K562 (cell line): ENCODE measurements at regions not wholly inside any gene's neighbourhood (a gene's known extent, or its start where the extent isn't known, plus 50 kb on each side); places are given as distances from the start of the nearest gene placed in this dataset.

Source experiments
- ATAC-seq: fragments of 200-7000 bp; cut with Tn5 transposase; 3 replicates; pipeline ENCODE4 v1.9.1; 2020; ENCODE audit warnings: moderate library complexity
- BruUV-seq: library from RNA; stranded (reverse); fragments of 400-500 nt; replicated peaks from 2 replicates; lab custom pipeline; 2021; lab: Mats Ljungman, UMichigan
- CTCF ChIA-PET: fragments of 300-600 bp; formaldehyde crosslinking; extraction: SDS; loops from one replicate; lab custom pipeline; 2021; ENCODE audit warnings: low intra/inter-chr PET ratio; lab: Yijun Ruan, JAX
- POLR2A ChIA-PET: fragments of 300-600, 350-650 bp; sonication (Branson Sonifier 250); formaldehyde crosslinking; extraction: SDS; loops from one replicate; lab custom pipeline; 2021; ENCODE audit warnings: antibody characterized with exemption, inconsistent platforms; lab: Yijun Ruan, JAX
- DNase-seq, 4 experiments: peaks; one replicate each; pipeline versions ENCODE4 v3.0.0 to v3.0.0-alpha.2; 2011 to 2018; ENCODE audit warnings: low spot score in 3 of 4, mixed read lengths in 3 of 4; ENCODE audit errors: extremely low read depth in 1 of 4
- FAIRE-seq: peaks from 2 replicates; lab custom pipeline; 2011; peaks lifted over from hg19 to GRCh38; lab: Jason Lieb, UNC
- H2AFZ ChIP-seq: 2 replicates; pipeline ENCODE4 v1.6.0; 2011; ENCODE audit warnings: low read depth, low read length, control low read depth, inconsistent platforms
- H3K27ac ChIP-seq: fragments of 200-600 bp; 3 replicates; pipeline ENCODE4 v1.8.0; 2011; ENCODE audit warnings: low read depth, mild to moderate bottlenecking, control low read depth, inconsistent platforms, low read length, moderate library complexity, mixed read lengths; ENCODE audit errors: extremely low read depth
- H3K27me3 ChIP-seq, 2 experiments: fragments of 300-600 bp in 1 of 2; 2 replicates in 1 of 2; 3 replicates in 1 of 2; pipeline versions ENCODE4 v1.6.0 to v1.8.0; 2011; ENCODE audit warnings: inconsistent platforms in 2 of 2, low read length in 2 of 2, mild to moderate bottlenecking in 1 of 2, mixed read lengths in 1 of 2, moderate library complexity in 1 of 2; ENCODE audit not compliant: control insufficient read depth in 2 of 2, insufficient read depth in 2 of 2
- H3K36me3 ChIP-seq: fragments of 300-600 bp; 3 replicates; pipeline ENCODE4 v1.8.0; 2011; ENCODE audit warnings: mild to moderate bottlenecking, low read length, inconsistent platforms; ENCODE audit not compliant: control insufficient read depth, insufficient read depth
- H3K4me1 ChIP-seq, 2 experiments: fragments of 200-600 bp in 1 of 2; replicated peaks in 1 of 2; 2 replicates in 1 of 2; 3 replicates in 1 of 2; pipeline versions ENCODE4 v1.5.1 to v1.8.0; 2011; ENCODE audit warnings: inconsistent platforms in 2 of 2, low read length in 2 of 2, mild to moderate bottlenecking in 1 of 2, mixed read lengths in 1 of 2, moderate library complexity in 1 of 2; ENCODE audit not compliant: control insufficient read depth in 2 of 2, insufficient read depth in 2 of 2
- H3K4me2 ChIP-seq: 2 replicates; pipeline ENCODE4 v1.6.1; 2011; ENCODE audit warnings: low read length, control low read depth, inconsistent platforms, mixed read lengths; ENCODE audit not compliant: insufficient read depth
- H3K4me3 ChIP-seq: fragments of 200-600 bp; sonication (generic), shearing (Covaris generic); 2 replicates; pipeline ENCODE4 v1.5.1; 2016; ENCODE audit warnings: control low read depth, inconsistent platforms
- H3K79me2 ChIP-seq: fragments of 200-600 bp; 3 replicates; pipeline ENCODE4 v1.8.0; 2011; ENCODE audit warnings: low read length, inconsistent platforms; ENCODE audit not compliant: control insufficient read depth, insufficient read depth
- H3K9ac ChIP-seq, 2 experiments: 2 replicates each; pipeline versions ENCODE4 v1.6.0 to v1.6.1; 2011; ENCODE audit warnings: low read depth in 2 of 2, low read length in 2 of 2, control low read depth in 1 of 2, inconsistent platforms in 1 of 2, mild to moderate bottlenecking in 1 of 2, mixed read lengths in 1 of 2; ENCODE audit not compliant: insufficient read depth in 1 of 2
- H3K9me1 ChIP-seq: one replicate; pipeline ENCODE4 v1.6.0; 2011; ENCODE audit warnings: inconsistent platforms, mild to moderate bottlenecking, low read length, moderate library complexity; ENCODE audit not compliant: control insufficient read depth, insufficient read depth
- H3K9me3 ChIP-seq: replicated peaks from 2 replicates; pipeline ENCODE4 v1.5.1; 2011; ENCODE audit warnings: low read depth, low read length, inconsistent platforms; ENCODE audit not compliant: control insufficient read depth, insufficient read depth
- H4K20me1 ChIP-seq: replicated peaks from 2 replicates; pipeline ENCODE4 v1.6.1; 2011; ENCODE audit warnings: low read length, inconsistent platforms, mixed read lengths; ENCODE audit not compliant: control insufficient read depth, insufficient read depth
- BRD9 ChIP-seq: fragments of 450-650 bp; IDR thresholded peaks from 2 replicates; pipeline ENCODE4 v1.6.1; 2018; ENCODE audit warnings: low read depth; ENCODE audit not compliant: partially characterized antibody
- CXXC5 ChIP-seq: fragments of 250-450 bp; sonication (Bioruptor Pico); IDR thresholded peaks from 2 replicates; pipeline ENCODE4 v1.8.0; 2022; ENCODE audit warnings: inconsistent platforms, mild to moderate bottlenecking, moderate library complexity
- GABPB2 ChIP-seq: fragments of 250-450 bp; sonication (Bioruptor Pico); conservative IDR thresholded peaks from 2 replicates; pipeline ENCODE4 v1.5.1; 2021; ENCODE audit warnings: mild to moderate bottlenecking
- KLF16 ChIP-seq: IDR thresholded peaks from 2 replicates; pipeline ENCODE4 v1.6.1; 2016; ENCODE audit warnings: antibody characterized with exemption
- MITF ChIP-seq: IDR thresholded peaks from 2 replicates; pipeline ENCODE4 v1.6.1; 2014; ENCODE audit warnings: antibody characterized with exemption
- PML ChIP-seq: IDR thresholded peaks from 2 replicates; pipeline ENCODE4 v1.6.1; 2012; ENCODE audit warnings: low read length, inconsistent platforms
- POLR3G ChIP-seq: IDR thresholded peaks from 2 replicates; pipeline ENCODE4 v1.6.1; 2011; ENCODE audit not compliant: insufficient read length, insufficient replicate concordance; ENCODE audit errors: extremely low read depth
- PRPF4 ChIP-seq: fragments of 200-400 bp; formaldehyde crosslinking; IDR thresholded peaks from one replicate; pipeline ENCODE4 v1.6.1; 2017; ENCODE audit warnings: low read length, low read depth, mild to moderate bottlenecking; ENCODE audit not compliant: insufficient read depth, poor library complexity, severe bottlenecking
- RAD51 ChIP-seq: fragments of 450-650 bp; IDR thresholded peaks from 2 replicates; pipeline ENCODE4 v1.7.1; 2016; ENCODE audit warnings: low read depth, mild to moderate bottlenecking, borderline replicate concordance
- SIN3A ChIP-seq, 2 experiments: fragments of 150-350 bp in 1 of 2; IDR thresholded peaks; 2 replicates each; pipeline ENCODE4 v1.6.1; 2011 to 2016; ENCODE audit warnings: borderline replicate concordance in 2 of 2, low read depth in 2 of 2, low read length in 2 of 2, mild to moderate bottlenecking in 2 of 2, moderate library complexity in 2 of 2; ENCODE audit not compliant: control insufficient read depth in 1 of 2
- TOE1 ChIP-seq, 2 experiments: fragments of 450-650 bp in 1 of 2; sonication (generic) in 1 of 2; formaldehyde crosslinking in 1 of 2; IDR thresholded peaks; 2 replicates each; pipeline versions ENCODE4 v1.7.1 to v1.8.0; 2016 to 2022; ENCODE audit warnings: borderline replicate concordance in 2 of 2, mild to moderate bottlenecking in 2 of 2, antibody characterized with exemption in 1 of 2, inconsistent platforms in 1 of 2, low read depth in 1 of 2, missing genetic modification reagents in 1 of 2, moderate library complexity in 1 of 2
- ZBTB17 ChIP-seq: fragments of 450-650 bp; formaldehyde crosslinking; IDR thresholded peaks from 2 replicates; pipeline ENCODE4 v1.4.0; 2020; ENCODE audit warnings: mild to moderate bottlenecking
- ZFP36 ChIP-seq: fragments of 150-350 bp; IDR thresholded peaks from 2 replicates; pipeline ENCODE4 v1.6.1; 2018; ENCODE audit warnings: low read length, low read depth; ENCODE audit not compliant: partially characterized antibody
- ZNF143 ChIP-seq: sonication (generic); formaldehyde crosslinking; IDR thresholded peaks from 2 replicates; pipeline ENCODE4 v1.9.0; 2022; ENCODE audit warnings: mild to moderate bottlenecking, missing genetic modification reagents
- ZNF274 ChIP-seq: IDR thresholded peaks from 2 replicates; pipeline ENCODE4 v1.6.1; 2011; ENCODE audit warnings: low read depth, mild to moderate bottlenecking, low read length, moderate library complexity, borderline replicate concordance
- ZNF384 ChIP-seq: IDR thresholded peaks from 2 replicates; pipeline ENCODE4 v1.6.1; 2012; ENCODE audit warnings: low read depth, low read length, improper control_type of control experiment
- ZNF780A ChIP-seq: fragments of 250-450 bp; sonication (Bioruptor Pico); IDR thresholded peaks from 2 replicates; pipeline ENCODE4 v1.5.0; 2021; ENCODE audit warnings: mild to moderate bottlenecking
- WGBS: fragments of 100-300 bp; shearing (Covaris generic); methylation state at CpG from one replicate; pipeline ENCODE4 v1.1.6; 2016; ENCODE audit warnings: low coverage, mixed read lengths; ENCODE audit not compliant: insufficient coverage; ENCODE audit errors: missing lambda C conversion rate; 5-methylcytosine and 5-hydroxymethylcytosine counted together
- in situ Hi-C: fragments of 300-500 bp; cut with MboI; formaldehyde crosslinking; loops from 4 replicates; pipeline ENCODE4 v1.15.0; 2018; ENCODE audit warnings: inconsistent platforms, mixed read lengths
- intact Hi-C: fragments of 100-400 bp; cut with micrococcal nuclease; formaldehyde crosslinking; loops from 2 replicates; pipeline ENCODE4 v1.14.2; 2022
- TF ChIP-seq, protein P1 (sequence below): conservative IDR thresholded peaks from 2 replicates; pipeline ENCODE4 v1.6.1; 2011; ENCODE audit warnings: low read depth, mild to moderate bottlenecking, low read length; ENCODE audit not compliant: control insufficient read depth

GRCh38 chr17:72476575-72476986, 355.8 kb downstream of the SOX9 start:
- CTCF ChIA-PET, result no interaction called here
- in situ Hi-C loops, result no loop called here

More at GRCh38 chr17:72476575-72476986, 355.8 kb downstream of the SOX9 start:
- Histone ChIP-seq H3K4me2 (no peak overlapping the region), H3K36me3 (no peaks in the 10 kb centered on the region), H4K20me1 (no peaks in the 10 kb centered on the region)
- no peak for TF ChIP-seq ZNF384
- TF ChIP-seq ZNF143 (CRISPR knock-in tag), result no peak
- no peak for TF ChIP-seq BRD9
- TF ChIP-seq ZBTB17 (CRISPR knock-in tag), result no peak
- no peak for TF ChIP-seq POLR3G
- TF ChIP-seq SIN3A (IDR thresholded peaks at IDR 0.05; ENCODE audit: borderline replicate concordance in 2 of 2, control insufficient read depth in 1 of 2, low read depth in 2 of 2, low read length in 2 of 2), result no peak
- no peak for TF ChIP-seq GABPB2 (CRISPR knock-in tag)
- TF ChIP-seq PML, result no peak
- TF ChIP-seq CXXC5 (CRISPR knock-in tag), result no peak
- TF ChIP-seq MITF, result no peak
- no peak for TF ChIP-seq ZFP36
- TF ChIP-seq TOE1 (IDR thresholded peaks at IDR 0.05; ENCODE audit: borderline replicate concordance), result no peak
- TF ChIP-seq TOE1 (CRISPR knock-in tag; IDR thresholded peaks at IDR 0.05; ENCODE audit: borderline replicate concordance, low read depth), result no peak
- TF ChIP-seq KLF16, result no peak
- TF ChIP-seq ZNF780A (CRISPR knock-in tag), result no peak
- no peak for TF ChIP-seq PRPF4
- no peak for TF ChIP-seq RAD51
- TF ChIP-seq ZNF274, result no peak
- TF ChIP-seq, protein P1, sequence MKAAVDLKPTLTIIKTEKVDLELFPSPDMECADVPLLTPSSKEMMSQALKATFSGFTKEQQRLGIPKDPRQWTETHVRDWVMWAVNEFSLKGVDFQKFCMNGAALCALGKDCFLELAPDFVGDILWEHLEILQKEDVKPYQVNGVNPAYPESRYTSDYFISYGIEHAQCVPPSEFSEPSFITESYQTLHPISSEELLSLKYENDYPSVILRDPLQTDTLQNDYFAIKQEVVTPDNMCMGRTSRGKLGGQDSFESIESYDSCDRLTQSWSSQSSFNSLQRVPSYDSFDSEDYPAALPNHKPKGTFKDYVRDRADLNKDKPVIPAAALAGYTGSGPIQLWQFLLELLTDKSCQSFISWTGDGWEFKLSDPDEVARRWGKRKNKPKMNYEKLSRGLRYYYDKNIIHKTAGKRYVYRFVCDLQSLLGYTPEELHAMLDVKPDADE, result no peak
- TF ChIP-seq, all 486 proteins: peak for 0
- no peak overlapping the region for H3K9ac ChIP-seq
- H3K4me1 ChIP-seq, result no peaks in the 10 kb centered on the region
- H3K4me3 ChIP-seq, result no peak overlapping the region
- no peak overlapping the region for H3K27ac ChIP-seq
- 0% methylated on average over 5 of the region's 12 CpGs for WGBS
- H3K79me2 ChIP-seq, result no peaks in the 10 kb centered on the region
- H3K9me1 ChIP-seq, result no peaks in the 10 kb centered on the region
- ATAC-seq (no peak), FAIRE-seq (no peak), DNase-seq (no peak)
- POLR2A ChIA-PET, result no interaction called here
- no TSS peak for BruUV-seq
- H3K27me3 ChIP-seq, result peaks cover 0 to 3% of the 10 kb centered on the region in 2 experiments; a peak in 1 of 5 replicates
- no peak overlapping the region for H2AFZ ChIP-seq
- intact Hi-C loops, result no loop called here
- no peaks in the 10 kb centered on the region for H3K9me3 ChIP-seq
